GM19455 (cell line): ENCODE measurements at regions not wholly inside any gene's neighbourhood (a gene's known extent, or its start where the extent isn't known, plus 50 kb on each side); places are given as distances from the start of the nearest gene placed in this dataset.

Source experiments
- ATAC-seq: cut with Tn5 transposase; IDR thresholded peaks from one replicate; pipeline ENCODE4 v1.9.1; 2021; ENCODE audit not compliant: unreplicated experiment

DNA sequence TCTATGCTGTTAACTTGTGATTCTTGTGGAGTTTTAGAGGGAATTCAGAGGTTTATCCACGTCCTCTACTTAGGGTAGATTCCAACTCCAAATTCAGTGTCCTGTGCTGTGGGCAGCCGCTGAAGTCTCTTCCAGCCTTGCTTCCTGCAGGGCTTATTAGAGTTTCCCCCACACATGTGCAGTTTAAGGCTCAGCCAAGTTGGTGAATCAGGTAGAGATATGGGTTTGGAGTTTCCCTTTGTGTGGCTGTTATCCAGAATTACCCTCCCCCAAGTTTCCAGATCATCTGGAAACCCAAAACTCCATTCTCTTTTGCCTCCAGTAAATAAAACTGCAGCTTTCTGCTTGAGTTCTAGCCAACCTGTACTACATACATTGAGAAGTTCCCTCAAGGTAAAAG lies 853.7 kb downstream of the GALC start:
- no peak for ATAC-seq

DNA sequence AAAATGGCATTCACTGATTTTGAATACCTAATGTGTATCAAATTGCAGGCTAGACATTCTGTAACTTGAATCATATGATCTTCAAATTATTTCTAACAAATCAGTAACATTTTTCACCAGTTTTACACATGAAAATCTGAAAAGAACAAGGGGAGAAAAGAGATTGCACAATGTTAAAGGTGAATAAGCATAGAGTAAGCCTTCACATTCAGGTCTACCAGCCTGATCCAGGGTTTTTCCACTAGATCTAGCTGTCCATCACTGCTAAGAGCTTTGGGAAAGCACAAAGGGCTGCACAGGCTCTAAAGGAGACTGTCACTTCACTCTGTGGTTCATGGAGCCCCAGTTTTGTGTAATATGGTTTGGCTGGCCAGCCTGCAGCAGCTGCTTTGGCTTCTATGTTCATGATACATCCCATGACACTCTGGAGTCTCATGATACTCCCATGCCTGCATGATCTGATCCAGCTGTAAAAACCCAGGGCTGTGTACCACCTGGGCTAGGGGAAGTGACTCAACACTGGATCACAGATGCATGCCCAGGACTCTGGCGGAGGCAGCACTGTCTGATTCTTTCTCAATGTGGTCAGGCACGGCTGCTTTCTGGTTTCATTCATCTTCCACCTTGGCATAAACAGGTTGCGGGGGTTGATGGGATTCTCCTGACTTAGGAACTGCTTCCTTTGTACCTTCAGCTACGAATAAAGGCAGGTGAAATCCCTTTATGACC lies 859.7 kb downstream of the GALC start:
- no peak for ATAC-seq

DNA sequence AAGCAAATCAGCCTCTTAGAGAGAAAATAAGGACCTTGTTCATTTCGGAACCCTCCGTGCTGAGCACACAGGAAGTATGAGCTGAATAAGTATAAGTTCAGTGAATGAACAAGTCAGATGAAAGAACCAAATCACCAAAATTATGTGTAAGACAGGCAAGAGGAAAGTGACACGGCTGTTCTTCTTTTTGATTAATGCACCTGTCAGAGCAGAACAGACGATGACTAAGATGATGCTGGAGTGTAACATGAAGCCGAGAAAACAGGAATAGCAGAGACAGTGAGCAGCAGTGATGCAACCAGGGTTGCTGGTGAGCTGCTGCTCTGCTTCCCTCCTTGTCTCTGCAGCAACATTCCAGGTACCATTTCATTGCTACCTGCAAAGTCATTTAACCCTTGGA lies 861.1 kb downstream of the GALC start:
- ATAC-seq = no peak

DNA sequence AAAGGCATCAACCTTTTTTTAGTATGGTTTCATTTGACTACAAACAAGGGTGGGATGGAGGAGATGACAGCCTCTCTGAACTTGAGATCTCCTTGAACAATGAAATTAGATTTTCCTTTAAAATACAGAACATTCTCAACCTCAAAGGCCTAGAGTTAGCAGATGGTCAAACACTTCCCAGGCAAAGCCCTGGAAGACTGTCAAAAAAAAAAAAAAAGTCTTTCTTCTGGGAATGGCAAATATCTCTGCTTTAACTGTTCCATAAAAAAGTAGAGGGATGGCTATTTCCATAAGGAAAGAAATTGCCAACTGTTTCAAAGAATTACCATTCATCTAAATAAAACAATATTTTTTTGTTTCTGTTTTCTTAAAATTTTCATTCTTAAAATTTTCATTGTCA lies 870.8 kb downstream of the GALC start:
- ATAC-seq = no peak

DNA sequence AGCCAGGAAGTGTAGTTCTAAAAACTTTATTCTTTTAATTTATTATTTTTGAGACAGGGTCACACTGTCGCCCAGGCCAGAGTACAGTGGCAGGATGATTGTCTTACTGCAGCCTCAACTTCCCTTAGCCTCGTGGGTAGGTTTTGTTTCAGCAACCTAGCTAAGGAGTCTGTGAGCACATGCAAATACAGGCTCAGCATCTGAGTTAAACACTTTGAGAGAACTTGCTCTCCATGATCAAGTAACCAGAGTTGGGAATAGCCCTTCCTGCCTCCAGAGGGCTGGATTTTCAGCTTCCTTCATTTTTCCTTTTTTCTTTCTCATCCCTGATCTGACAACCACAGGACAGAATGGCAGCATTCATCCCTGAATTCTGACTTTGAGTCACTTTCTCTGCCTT lies 871.3 kb downstream of the GALC start:
- ATAC-seq = no peak

DNA sequence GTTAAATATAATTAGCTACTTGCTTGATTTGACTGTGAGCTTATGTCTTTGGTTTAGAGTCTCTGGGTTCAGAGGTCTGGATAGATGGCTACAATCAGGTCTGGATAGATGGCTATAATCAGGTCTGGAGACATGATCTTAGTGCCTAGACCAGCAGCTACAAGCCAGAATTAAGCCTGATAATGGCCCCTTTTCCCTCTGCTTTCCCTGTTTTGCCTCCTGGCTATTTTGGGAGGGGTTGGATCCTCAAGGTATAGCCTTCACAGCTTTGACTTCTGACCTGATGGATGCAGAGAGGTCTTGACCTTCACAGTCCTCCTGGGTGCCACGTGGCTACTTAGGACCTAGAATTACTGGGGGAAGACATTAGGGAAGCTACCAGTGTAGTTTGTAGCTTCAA lies 877.7 kb downstream of the GALC start:
- no peak for ATAC-seq

DNA sequence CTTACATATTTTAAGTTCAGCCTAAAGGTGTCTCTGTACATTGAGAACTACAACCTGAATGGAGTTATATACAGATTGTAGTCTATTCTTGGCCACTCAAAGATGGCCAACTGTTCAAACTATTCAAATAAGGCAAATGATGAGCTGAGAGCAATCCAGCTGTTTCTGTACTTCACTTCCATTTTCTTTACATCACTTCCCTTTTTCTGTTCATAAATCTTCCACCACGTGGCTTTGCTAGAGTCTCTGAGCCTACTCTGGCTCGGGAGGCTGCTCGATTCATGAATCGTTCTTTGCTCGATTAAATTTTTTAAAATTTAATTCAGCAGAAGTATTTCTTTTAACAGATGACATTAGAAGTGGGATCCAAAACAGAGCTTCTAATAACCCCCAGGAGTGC lies 879.7 kb downstream of the GALC start:
- no peak for ATAC-seq

DNA sequence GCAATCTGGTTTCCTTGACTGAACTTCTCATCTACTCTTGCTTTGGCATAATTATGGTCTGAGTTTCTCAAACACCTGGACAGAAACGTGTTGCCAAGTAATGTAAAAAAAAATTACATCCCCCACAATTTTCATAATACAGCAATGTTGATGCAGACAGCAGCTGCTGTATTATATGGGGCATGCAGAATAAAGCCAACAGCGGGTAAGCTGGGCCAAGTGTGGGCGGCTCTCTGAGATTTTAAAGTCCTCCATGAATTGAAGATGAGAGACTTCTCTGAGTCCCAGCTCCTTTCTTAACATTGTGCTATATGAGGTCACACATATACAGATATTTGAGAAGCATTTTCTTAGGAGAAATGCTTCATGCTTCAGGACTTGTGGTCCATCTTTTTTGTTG lies 881.2 kb downstream of the GALC start:
- ATAC-seq = no peak

DNA sequence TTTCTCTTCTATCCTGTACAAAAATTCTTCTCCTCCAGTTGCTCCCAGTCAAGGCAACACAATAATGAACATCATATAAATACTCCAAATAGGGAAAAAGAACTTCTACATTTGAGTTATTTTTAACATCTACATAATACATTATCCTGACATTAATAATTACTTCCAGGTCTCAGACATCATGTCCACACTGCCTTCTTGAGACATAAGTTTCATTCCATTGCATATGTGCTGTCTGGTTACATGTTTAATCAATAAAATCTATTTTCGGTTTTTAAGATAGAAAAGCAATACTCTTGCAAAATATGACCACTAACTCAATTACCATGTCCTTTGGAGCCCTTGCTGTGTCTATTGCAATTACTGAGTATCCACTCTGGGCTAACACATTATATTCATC lies 881.9 kb downstream of the GALC start:
- ATAC-seq = no peak

DNA sequence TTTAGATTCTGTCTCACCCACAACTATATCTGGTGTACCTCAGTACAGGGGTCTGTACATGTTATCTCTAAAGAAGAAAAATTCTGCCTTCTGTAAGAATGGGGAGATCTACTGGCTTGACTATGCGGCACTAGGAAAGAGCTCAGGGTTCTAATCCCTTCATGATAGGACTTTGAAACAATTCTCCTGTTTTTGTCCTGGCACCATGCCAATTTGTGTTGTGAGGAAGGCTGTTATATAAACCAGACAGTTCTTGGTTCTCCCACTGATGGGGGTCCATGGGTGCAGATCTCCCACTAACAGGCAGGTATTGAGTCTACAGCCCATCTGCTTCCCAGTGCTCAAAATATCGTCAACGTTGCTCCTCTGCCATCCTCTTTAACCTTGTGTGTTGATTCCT lies 883.7 kb downstream of the GALC start:
- ATAC-seq = no peak

DNA sequence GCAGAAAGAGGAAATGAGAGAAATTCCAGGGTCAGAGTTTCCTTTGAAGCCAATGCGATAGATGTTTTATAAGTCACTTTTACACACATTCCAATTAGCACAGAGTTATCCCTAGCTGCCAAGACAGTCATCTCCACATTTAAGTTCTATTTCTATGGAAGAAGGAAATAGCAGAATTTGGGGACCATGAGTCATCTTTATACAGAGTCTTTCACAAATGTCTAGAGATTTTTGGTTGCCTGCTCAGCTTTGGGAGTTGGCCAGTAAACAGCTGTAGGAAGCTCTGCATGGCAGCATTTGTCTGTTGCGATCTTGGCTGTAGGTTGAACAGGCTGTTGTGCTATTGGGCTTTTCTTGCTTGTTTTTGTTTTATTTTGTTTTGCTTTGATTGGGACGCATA lies 884.3 kb downstream of the GALC start:
- no peak for ATAC-seq

DNA sequence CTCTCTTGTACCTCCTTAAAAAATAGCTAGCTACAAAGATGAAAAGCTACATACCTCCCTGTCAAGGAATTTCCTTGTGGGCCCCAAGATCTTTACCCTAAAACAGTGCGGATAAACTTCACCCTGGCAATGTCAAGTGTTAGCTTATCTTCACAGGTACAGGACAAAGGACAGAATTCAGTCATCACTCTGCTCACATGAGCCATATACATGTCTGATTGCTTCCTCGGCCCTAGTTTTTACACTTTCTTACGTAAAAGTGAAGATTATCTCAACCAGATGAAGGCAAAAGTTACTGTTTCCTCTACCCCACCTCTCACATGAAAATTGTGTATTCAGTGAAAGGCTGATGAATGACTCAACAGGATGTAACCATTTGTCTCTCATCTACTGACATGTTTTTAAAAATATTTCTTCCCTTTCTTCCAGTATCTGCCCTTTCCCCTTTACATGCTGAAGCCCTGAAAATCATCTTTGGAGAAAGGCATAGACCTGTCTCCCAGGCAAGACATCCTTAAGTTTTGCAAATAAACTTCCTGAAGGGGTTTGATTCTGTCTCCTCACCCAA lies 890.1 kb downstream of the GALC start:
- ATAC-seq = no peak

DNA sequence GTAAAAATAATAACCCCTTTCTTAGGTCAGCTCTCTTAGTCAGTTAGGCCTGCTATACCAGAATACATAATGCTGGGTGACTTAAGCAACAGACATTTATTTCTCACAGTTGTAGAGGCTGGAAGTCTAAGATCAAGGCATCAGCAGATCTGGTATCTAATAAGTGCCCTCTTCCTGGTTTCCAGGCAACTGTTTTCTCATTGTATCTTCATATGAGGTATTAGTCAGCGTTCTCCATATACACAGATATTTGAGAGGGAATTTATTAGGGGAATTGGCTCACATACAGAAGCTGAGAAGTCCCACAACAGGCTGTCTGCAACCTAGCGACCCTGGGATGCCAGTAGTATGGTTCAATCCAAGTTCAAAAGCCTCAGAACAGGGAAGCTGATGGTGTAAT lies 896.0 kb downstream of the GALC start:
- no peak for ATAC-seq

DNA sequence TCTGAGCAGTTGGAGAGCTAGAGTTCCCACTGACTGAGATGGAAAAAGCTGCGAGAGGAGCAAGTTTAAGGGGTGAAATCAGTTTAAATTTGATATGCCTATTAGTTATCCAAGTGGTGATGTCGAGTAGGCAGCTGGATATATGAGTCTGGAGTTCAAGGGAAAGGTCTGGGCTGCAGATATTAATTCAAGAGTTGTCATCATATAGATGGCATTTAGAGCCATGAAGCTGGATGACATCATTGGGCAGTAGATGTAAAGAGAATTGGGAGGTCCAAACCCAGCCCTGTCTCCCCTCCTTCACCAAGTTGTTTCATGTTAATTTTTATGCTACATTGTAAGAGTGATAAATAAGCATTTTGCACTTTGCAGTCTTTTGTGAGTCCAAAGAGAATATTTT lies 898.1 kb downstream of the GALC start:
- no peak for ATAC-seq

DNA sequence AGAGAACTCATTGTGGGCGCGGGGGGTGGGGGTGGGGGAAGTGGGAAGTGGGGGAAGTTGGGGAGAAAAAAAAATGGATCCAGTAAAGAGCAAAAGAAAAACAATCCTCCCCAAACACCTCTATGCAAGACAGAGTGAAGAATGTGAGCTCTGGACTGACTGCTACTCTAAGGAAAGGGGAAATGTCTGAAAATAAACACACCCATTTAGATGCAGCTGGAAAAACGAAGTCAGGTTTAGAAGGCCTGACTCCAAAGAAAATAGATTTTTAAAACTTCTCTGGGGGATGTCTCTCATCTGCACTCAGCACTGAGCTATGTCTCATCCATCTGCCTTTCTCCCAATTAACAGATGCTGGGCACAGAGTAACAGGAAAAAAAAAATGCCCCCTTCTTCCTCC lies 904.4 kb downstream of the GALC start:
- no peak for ATAC-seq

DNA sequence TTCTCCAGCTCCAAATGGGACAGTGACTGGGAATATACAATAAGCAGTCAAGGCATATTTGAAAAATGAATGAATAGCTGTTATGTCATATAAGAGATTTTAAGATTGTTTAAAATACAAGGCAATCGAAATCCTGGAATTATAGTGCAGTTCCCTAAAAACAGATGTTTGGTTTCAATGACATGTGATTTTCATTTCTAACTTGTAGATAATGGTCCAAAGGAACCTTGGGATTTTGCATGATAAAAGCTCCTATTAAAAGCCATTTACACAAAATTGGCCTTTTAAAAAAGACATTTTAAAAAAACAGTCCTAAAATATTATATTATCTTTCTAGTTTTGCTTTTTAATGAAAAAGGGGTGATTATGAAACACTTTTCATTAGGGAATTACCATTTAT lies 905.1 kb downstream of the GALC start:
- ATAC-seq = no peak

DNA sequence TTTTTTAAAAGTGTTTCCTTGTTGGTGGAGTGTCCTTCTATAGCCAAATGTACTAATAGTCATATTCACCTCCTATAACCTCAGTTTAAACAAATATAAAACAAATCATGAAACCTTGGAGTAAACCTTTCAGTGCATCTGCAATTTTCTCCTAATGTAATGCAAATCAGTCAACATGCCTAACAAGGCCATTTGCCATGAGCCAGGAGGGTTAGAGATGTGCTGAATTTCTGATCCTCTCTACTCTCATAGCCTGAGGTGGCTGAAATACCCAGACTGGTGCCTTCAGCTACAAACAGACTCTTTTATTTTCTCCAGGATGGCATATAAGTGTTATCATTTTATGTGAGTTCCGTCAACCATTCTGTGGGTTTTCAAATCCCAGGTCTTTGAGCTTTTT lies 908.1 kb downstream of the GALC start:
- ATAC-seq = no peak

DNA sequence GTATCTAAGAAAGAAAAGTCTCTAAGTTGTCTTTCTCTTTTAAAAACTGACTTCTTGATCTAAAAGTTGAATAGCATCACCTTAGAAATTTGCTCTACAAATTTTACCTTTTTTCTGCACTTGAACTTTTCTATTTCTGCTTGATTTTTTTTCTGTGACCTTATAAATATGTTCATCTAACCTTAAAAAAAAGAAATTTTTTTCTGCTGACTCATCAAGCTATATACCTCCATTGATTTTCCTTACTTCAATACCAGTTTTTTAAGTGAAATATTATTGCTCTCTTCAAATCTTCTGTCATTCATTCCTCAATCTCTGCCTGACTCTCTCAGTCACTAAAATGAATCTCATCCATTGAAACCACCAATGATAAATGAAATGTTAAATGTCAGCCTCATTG lies 910.1 kb downstream of the GALC start:
- no peak for ATAC-seq

DNA sequence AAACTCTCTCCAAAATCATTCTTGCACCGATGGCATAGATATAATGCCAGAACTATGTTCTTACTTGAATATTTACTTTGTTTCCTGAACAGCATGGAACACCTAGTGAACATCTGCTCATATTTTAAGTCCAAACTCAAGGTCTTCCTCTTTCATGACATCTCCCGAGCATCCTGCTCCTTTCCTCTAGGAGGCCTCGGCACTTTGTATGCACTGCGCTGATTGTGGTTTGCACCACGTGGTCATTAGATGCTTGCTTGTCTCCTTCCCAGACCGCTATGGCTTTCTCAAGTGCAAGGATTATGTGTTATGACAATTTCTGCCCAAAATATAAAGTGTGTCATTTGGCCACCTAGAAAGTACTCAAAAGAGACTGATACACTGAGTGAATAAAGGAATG lies 912.0 kb downstream of the GALC start:
- ATAC-seq = no peak

DNA sequence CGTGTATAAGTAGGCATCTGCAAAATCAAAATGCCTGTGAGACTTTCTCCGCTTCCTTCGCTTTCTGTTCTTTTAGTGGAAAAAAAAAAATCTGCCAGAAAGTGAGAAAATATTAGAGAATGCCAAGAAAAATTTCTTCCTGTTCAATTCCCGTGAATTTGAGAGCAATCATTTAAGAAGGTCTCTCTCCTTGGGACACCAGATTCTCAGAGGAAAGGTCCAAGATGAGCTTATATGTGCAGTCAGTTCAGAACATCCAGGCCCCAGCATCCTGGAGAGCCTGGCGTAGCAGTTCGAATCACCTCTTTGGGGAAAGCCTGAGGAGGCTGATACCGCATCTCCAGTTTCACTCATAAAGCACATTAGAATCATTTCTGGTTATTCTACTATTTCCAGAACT lies 912.8 kb downstream of the GALC start:
- ATAC-seq = no peak

DNA sequence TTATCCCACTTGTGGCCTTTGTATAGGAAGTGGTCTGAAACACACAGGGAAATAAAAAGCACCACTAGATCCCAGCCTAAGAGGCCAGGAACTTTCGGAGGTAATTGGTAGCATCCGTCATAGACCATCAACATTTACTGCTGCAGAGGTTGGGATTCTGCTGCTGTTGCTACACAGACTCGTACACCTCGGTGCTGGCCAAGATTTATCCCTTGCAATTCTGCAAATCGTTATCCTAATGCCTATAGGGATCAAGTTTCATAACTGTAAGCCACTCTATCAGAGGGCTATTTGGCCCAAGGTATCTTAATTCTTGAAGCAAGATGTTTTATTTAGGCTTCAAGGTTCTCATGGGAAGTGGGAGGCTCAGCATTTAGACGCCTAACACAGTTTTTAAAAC lies 913.6 kb downstream of the GALC start:
- no peak for ATAC-seq

DNA sequence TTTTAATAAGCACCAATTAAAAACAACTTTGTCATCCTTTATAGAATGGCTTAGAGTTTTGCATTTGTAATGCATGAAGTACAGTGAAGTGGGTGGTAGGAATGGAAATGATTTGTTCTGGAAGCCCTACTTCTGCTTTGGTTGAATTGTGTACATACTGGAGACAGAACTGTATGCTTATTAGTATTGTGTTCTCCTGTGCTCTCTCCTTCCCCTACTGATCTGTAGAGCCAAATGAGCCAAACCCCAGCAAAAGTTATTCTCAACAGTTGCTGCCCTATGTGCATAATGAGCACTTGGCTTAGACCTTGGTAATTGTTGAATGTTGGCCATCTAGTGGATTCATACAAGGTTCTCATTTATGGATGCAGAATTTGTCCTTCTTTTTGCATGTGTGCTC lies 916.1 kb downstream of the GALC start:
- no peak for ATAC-seq

DNA sequence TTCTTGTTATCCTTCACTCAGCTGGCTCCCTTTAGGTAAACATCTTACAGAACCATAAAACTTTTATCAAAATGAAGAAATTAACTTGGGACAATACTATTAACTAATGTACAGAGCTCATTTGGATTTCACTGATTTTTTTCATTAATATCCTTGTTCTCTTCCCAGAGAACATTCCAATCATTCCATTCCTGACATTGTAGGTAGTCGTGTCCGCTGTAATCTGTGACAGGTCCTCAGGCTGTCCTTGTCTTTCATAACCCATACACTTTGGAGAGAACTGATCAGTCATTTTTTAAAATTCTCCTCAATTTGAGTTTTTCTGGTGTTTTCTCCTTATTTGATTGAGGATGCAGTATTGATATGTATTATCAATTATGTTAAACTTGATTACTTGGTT lies 916.8 kb downstream of the GALC start:
- no peak for ATAC-seq
